IPS-18c (cell line): ENCODE measurements at regions not wholly inside any gene's neighbourhood (a gene's known extent, or its start where the extent isn't known, plus 50 kb on each side); places are given as distances from the start of the nearest gene placed in this dataset.
"Not testable (repeated sequence)": the region's sequence is repeated elsewhere in the genome, so short reads cannot be mapped to it uniquely, and the experiment has no call there.

ENCODE experiments used
- H3K4me3 ChIP-seq: 2 replicates; pipeline ENCODE4 v1.7.0; 2013; ENCODE audit warnings: low read depth, mild to moderate bottlenecking, low read length, moderate library complexity; ENCODE audit not compliant: insufficient read depth
- H3K9me3 ChIP-seq: one replicate; pipeline ENCODE4 v1.6.1; 2013; ENCODE audit warnings: mild to moderate bottlenecking, low read length, moderate library complexity; ENCODE audit not compliant: control insufficient read depth, insufficient read depth

GRCh38 chr4:112060212-112060611 lies 85.0 kb upstream of the FAM241A start:
- Histone ChIP-seq H3K9me3 (no peaks in the 10 kb centered on the region), H3K4me3 (no peak overlapping the region)

- Histone ChIP-seq H3K9me3 (no peaks in the 10 kb centered on the region), H3K4me3 (no peak overlapping the region)
Measured at GRCh38 chr4:112061207-112061817, 83.9 kb upstream of the FAM241A start.

- H3K4me3 ChIP-seq = no peak overlapping the region
- no peaks in the 10 kb centered on the region for H3K9me3 ChIP-seq
Measured at GRCh38 chr4:112063260-112063659, 82.0 kb upstream of the FAM241A start.

- H3K4me3 ChIP-seq = no peak overlapping the region
- no peaks in the 10 kb centered on the region for H3K9me3 ChIP-seq
Measured at GRCh38 chr4:112069110-112069509, 76.1 kb upstream of the FAM241A start.

- no peak overlapping the region for H3K4me3 ChIP-seq
Measured at GRCh38 chr4:112073181-112073580, 72.1 kb upstream of the FAM241A start.

GRCh38 chr4:112075129-112075753 lies 70.0 kb upstream of the FAM241A start:
- H3K4me3 ChIP-seq = no peak overlapping the region

More at GRCh38 chr4:112073181-112073580, 72.1 kb upstream of the FAM241A start:
- no peaks in the 10 kb centered on the region for H3K9me3 ChIP-seq

GRCh38 chr4:112075906-112076305 lies 69.3 kb upstream of the FAM241A start:
- Histone ChIP-seq H3K4me3 (no peak overlapping the region), H3K9me3 (no peaks in the 10 kb centered on the region)

More at GRCh38 chr4:112075129-112075753, 70.0 kb upstream of the FAM241A start:
- no peaks in the 10 kb centered on the region for H3K9me3 ChIP-seq

- Histone ChIP-seq H3K4me3 (no peak overlapping the region; the same call in 1 of the 2 replicates), H3K9me3 (no peaks in the 10 kb centered on the region)
Measured at GRCh38 chr4:112076919-112077608, 68.2 kb upstream of the FAM241A start.

- Histone ChIP-seq H3K9me3 (no peaks in the 10 kb centered on the region), H3K4me3 (no peak overlapping the region)
Measured at GRCh38 chr4:112077743-112078142, 67.5 kb upstream of the FAM241A start.

GRCh38 chr4:112082954-112083586 lies 62.2 kb upstream of the FAM241A start:
- Histone ChIP-seq H3K4me3 (no peak overlapping the region), H3K9me3 (no peaks in the 10 kb centered on the region)

GRCh38 chr4:112083587-112084347 lies 61.5 kb upstream of the FAM241A start:
- H3K4me3 ChIP-seq = no peak overlapping the region

GRCh38 chr4:112085156-112086035 lies 59.9 kb upstream of the FAM241A start:
- H3K9me3 ChIP-seq = no peaks in the 10 kb centered on the region
- no peak overlapping the region for H3K4me3 ChIP-seq

More at GRCh38 chr4:112083587-112084347, 61.5 kb upstream of the FAM241A start:
- H3K9me3 ChIP-seq = no peaks in the 10 kb centered on the region

- no peak overlapping the region for H3K4me3 ChIP-seq
- H3K9me3 ChIP-seq = no peaks in the 10 kb centered on the region
Measured at GRCh38 chr4:112086036-112086434, 59.2 kb upstream of the FAM241A start.

- H3K9me3 ChIP-seq, H3K4me3 ChIP-seq: not testable (repeated sequence)
Measured at GRCh38 chr4:112086661-112087060, 58.6 kb upstream of the FAM241A start.

GRCh38 chr4:112092330-112092729 lies 52.9 kb upstream of the FAM241A start:
- not testable (repeated sequence) for H3K4me3 ChIP-seq, H3K9me3 ChIP-seq

- Histone ChIP-seq H3K9me3 (no peaks in the 10 kb centered on the region), H3K4me3 (no peak overlapping the region)
Measured at GRCh38 chr4:112093636-112094202, 51.5 kb upstream of the FAM241A start.
